WTC11 (cell line): ENCODE measurements at regions not wholly inside any gene's neighbourhood (a gene's known extent, or its start where the extent isn't known, plus 50 kb on each side); places are given as distances from the start of the nearest gene placed in this dataset.

Source experiments
- ATAC-seq: fragments of 200-7000 bp; cut with Tn5 transposase; 2 replicates; pipeline ENCODE4 v1.10.0; 2021; ENCODE audit warnings: mild to moderate bottlenecking, moderate library complexity
- CTCF ChIA-PET: fragments of 300-600 bp; sonication (Branson Sonifier 250); formaldehyde crosslinking; loops from one replicate; lab custom pipeline; 2021; ENCODE audit warnings: antibody characterized with exemption; lab: Charles Lee
- POLR2A ChIA-PET: fragments of 350-600 bp; sonication (Branson Sonifier 250); formaldehyde crosslinking; loops from one replicate; lab custom pipeline; 2021; ENCODE audit warnings: antibody characterized with exemption; lab: Charles Lee
- DNase-seq: peaks from one replicate; pipeline ENCODE4 v3.0.0; 2021; ENCODE audit warnings: low spot score
- H3K27ac Mint-ChIP-seq: 2 replicates; pipeline ENCODE4 v1.8.0; 2021; ENCODE audit warnings: mixed read lengths
- H3K27me3 Mint-ChIP-seq: 2 replicates; pipeline ENCODE4 v1.8.0; 2021; ENCODE audit warnings: low read depth, mild to moderate bottlenecking, moderate library complexity, mixed read lengths
- H3K36me3 Mint-ChIP-seq: 2 replicates; pipeline ENCODE4 v1.8.0; 2021; ENCODE audit warnings: mixed read lengths
- H3K4me1 Mint-ChIP-seq: 2 replicates; pipeline ENCODE4 v1.8.0; 2022; ENCODE audit warnings: mixed read lengths
- H3K4me3 Mint-ChIP-seq: 2 replicates; pipeline ENCODE4 v1.8.0; 2021; ENCODE audit warnings: mild to moderate bottlenecking, moderate library complexity, mixed read lengths
- H3K9me3 Mint-ChIP-seq: 2 replicates; pipeline ENCODE4 v1.8.0; 2021; ENCODE audit warnings: mixed read lengths
- AFF4 ChIP-seq: sonication (generic); formaldehyde crosslinking; IDR thresholded peaks from 2 replicates; pipeline ENCODE4 v1.8.1; 2023; ENCODE audit warnings: mild to moderate bottlenecking, missing genetic modification reagents, borderline replicate concordance
- ATF1 ChIP-seq: sonication (generic); formaldehyde crosslinking; IDR thresholded peaks from 2 replicates; pipeline ENCODE4 v1.8.1; 2023; ENCODE audit warnings: mild to moderate bottlenecking, moderate library complexity, missing genetic modification reagents
- JAZF1 ChIP-seq: fragments of 250-450 bp; sonication (Bioruptor Pico); IDR thresholded peaks from 2 replicates; pipeline ENCODE4 v1.9.0; 2021; ENCODE audit warnings: moderate library complexity, mild to moderate bottlenecking, inconsistent platforms
- MXD4 ChIP-seq: fragments of 250-450 bp; sonication (Bioruptor Pico); IDR thresholded peaks from 2 replicates; pipeline ENCODE4 v1.8.0; 2021; ENCODE audit warnings: mild to moderate bottlenecking, moderate library complexity, borderline replicate concordance
- PRRX2 ChIP-seq: fragments of 250-450 bp; sonication (Bioruptor Pico); IDR thresholded peaks from 2 replicates; pipeline ENCODE4 v1.8.0; 2021; ENCODE audit warnings: mild to moderate bottlenecking
- SOX15 ChIP-seq: fragments of 250-450 bp; sonication (Bioruptor Pico); IDR thresholded peaks from 2 replicates; pipeline ENCODE4 v1.9.0; 2021; ENCODE audit warnings: mild to moderate bottlenecking
- TEAD1 ChIP-seq: sonication (generic); formaldehyde crosslinking; IDR thresholded peaks from 2 replicates; pipeline ENCODE4 v1.8.0; 2022; ENCODE audit warnings: mild to moderate bottlenecking, missing genetic modification reagents
- TP53 ChIP-seq: sonication (generic); formaldehyde crosslinking; IDR thresholded peaks from 2 replicates; pipeline ENCODE4 v1.8.1; 2023; ENCODE audit warnings: mild to moderate bottlenecking, missing genetic modification reagents
- ZBTB43 ChIP-seq: sonication (generic); formaldehyde crosslinking; IDR thresholded peaks from 2 replicates; pipeline ENCODE4 v1.8.1; 2023; ENCODE audit warnings: mild to moderate bottlenecking, missing genetic modification reagents
- TF ChIP-seq, protein P1 (sequence below): sonication (generic); formaldehyde crosslinking; IDR thresholded peaks from 2 replicates; pipeline ENCODE4 v1.8.1; 2022; ENCODE audit warnings: mild to moderate bottlenecking, missing genetic modification reagents, moderate library complexity, borderline replicate concordance
- TF ChIP-seq, protein P2 (sequence below): sonication (generic); formaldehyde crosslinking; IDR thresholded peaks from 2 replicates; pipeline ENCODE4 v1.8.1; 2022; ENCODE audit warnings: mild to moderate bottlenecking, moderate library complexity, missing genetic modification reagents
- TF ChIP-seq, protein P3 (sequence below): fragments of 250-450 bp; sonication (Bioruptor Pico); IDR thresholded peaks from 2 replicates; pipeline ENCODE4 v2.1.2; 2022; ENCODE audit warnings: mild to moderate bottlenecking, moderate library complexity

- TF ChIP-seq, protein P1, sequence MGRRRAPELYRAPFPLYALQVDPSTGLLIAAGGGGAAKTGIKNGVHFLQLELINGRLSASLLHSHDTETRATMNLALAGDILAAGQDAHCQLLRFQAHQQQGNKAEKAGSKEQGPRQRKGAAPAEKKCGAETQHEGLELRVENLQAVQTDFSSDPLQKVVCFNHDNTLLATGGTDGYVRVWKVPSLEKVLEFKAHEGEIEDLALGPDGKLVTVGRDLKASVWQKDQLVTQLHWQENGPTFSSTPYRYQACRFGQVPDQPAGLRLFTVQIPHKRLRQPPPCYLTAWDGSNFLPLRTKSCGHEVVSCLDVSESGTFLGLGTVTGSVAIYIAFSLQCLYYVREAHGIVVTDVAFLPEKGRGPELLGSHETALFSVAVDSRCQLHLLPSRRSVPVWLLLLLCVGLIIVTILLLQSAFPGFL (CRISPR knock-in tag) = no peak
- TF ChIP-seq AFF4 (CRISPR knock-in tag) = no peak
- TF ChIP-seq MXD4 (CRISPR knock-in tag) = no peak
Observed at GRCh38 chr4:33283818-33284217, 2563.6 kb downstream of the PCDH7 start (continued).

DNA sequence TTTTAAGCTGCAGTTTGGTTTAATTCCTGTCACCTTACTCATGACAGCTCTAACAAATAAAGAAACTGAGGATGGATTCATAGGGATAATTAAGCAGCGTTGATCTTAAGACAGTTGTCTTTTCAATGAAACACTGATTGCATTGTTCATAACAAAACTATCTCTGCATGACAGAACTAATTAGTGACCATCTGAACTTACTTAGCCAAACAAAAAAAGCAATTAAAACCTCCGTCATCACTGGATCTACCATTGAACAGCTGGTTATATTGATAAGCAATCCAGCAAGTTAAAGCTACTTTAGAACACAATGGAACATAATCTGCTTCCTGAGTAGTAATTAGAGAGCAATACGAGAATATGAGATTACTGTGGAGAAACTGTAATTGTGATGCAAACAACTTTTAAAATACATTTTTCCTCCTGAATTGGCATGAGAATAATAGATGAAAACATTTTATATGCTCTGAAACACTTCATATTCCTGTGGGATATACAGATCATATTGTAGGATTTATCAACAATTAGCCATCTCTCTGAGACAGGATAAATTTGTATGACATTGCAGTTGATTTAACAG is 2576.8 kb downstream of the PCDH7 start:
- CTCF ChIA-PET = no interaction called here
- Mint-ChIP-seq H3K27ac (no peak overlapping the region), H3K9me3 (peaks cover 6% of the 10 kb centered on the region), H3K27me3 (no peaks in the 10 kb centered on the region), H3K4me1 (peaks cover 11% of the 10 kb centered on the region), H3K4me3 (no peak overlapping the region), H3K36me3 (no peaks in the 10 kb centered on the region)
- DNase-seq = no peak
- ATAC-seq = no peak
- POLR2A ChIA-PET = no interaction called here
- TF ChIP-seq TEAD1 (CRISPR knock-in tag) (no peak), ATF1 (CRISPR knock-in tag) (no peak), AFF4 (CRISPR knock-in tag) (no peak), SOX15 (CRISPR knock-in tag) (no peak), PRRX2 (no peak), ZBTB43 (CRISPR knock-in tag) (no peak), TP53 (CRISPR knock-in tag) (no peak), JAZF1 (CRISPR knock-in tag) (no peak)
- TF ChIP-seq, protein P2, sequence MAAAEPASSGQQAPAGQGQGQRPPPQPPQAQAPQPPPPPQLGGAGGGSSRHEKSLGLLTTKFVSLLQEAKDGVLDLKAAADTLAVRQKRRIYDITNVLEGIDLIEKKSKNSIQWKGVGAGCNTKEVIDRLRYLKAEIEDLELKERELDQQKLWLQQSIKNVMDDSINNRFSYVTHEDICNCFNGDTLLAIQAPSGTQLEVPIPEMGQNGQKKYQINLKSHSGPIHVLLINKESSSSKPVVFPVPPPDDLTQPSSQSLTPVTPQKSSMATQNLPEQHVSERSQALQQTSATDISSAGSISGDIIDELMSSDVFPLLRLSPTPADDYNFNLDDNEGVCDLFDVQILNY (CRISPR knock-in tag) = no peak
- TF ChIP-seq, protein P3, sequence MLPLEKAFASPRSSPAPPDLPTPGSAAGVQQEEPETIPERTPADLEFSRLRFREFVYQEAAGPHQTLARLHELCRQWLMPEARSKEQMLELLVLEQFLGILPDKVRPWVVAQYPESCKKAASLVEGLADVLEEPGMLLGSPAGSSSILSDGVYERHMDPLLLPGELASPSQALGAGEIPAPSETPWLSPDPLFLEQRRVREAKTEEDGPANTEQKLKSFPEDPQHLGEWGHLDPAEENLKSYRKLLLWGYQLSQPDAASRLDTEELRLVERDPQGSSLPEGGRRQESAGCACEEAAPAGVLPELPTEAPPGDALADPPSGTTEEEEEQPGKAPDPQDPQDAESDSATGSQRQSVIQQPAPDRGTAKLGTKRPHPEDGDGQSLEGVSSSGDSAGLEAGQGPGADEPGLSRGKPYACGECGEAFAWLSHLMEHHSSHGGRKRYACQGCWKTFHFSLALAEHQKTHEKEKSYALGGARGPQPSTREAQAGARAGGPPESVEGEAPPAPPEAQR (CRISPR knock-in tag) = no peak
